ENCODE measurements at regions not wholly inside any gene's neighbourhood (a gene's known extent, or its start where the extent isn't known, plus 50 kb on each side); places are given as distances from the start of the nearest gene placed in this dataset.

- Histone ChIP-seq H3K36me3 (replicated peaks; ENCODE audit: control insufficient read depth, insufficient read depth, low read length) (no peaks in the 10 kb centered on the region), H3K4me3 (ENCODE audit: insufficient read depth, low read depth, low read length) (no peak overlapping the region), H3K27me3 (ENCODE audit: control insufficient read depth, insufficient read depth, low read length) (no peaks in the 10 kb centered on the region)
- DNase-seq, result no peak
Observed at GRCh38 chr12:118608770-118609344, 232.5 kb downstream of the SUDS3 start.

GRCh38 chr12:118611295-118611694, 234.9 kb downstream of the SUDS3 start:
- H3K27me3 ChIP-seq (ENCODE audit: control insufficient read depth, insufficient read depth, low read length), result no peaks in the 10 kb centered on the region
- no peaks in the 10 kb centered on the region for H3K36me3 ChIP-seq (replicated peaks; ENCODE audit: control insufficient read depth, insufficient read depth, low read length)
- no peak overlapping the region for H3K4me3 ChIP-seq (ENCODE audit: insufficient read depth, low read depth, low read length)
- no peak for DNase-seq

GRCh38 chr12:118611770-118612169, 235.4 kb downstream of the SUDS3 start:
- Histone ChIP-seq H3K27me3 (ENCODE audit: control insufficient read depth, insufficient read depth, low read length) (no peaks in the 10 kb centered on the region), H3K36me3 (replicated peaks; ENCODE audit: control insufficient read depth, insufficient read depth, low read length) (no peaks in the 10 kb centered on the region), H3K4me3 (ENCODE audit: insufficient read depth, low read depth, low read length) (no peak overlapping the region)
- DNase-seq, result no peak

GRCh38 chr12:118617611-118618450, 241.5 kb downstream of the SUDS3 start:
- DNase-seq, result peak; percentile 59
- no peaks in the 10 kb centered on the region for H3K36me3 ChIP-seq (replicated peaks; ENCODE audit: control insufficient read depth, insufficient read depth, low read length)
- no peaks in the 10 kb centered on the region for H3K27me3 ChIP-seq (ENCODE audit: control insufficient read depth, insufficient read depth, low read length)
- no peak overlapping the region for H3K4me3 ChIP-seq (ENCODE audit: insufficient read depth, low read depth, low read length)

GRCh38 chr12:118618695-118619094, 242.3 kb downstream of the SUDS3 start:
- H3K36me3 ChIP-seq (replicated peaks; ENCODE audit: control insufficient read depth, insufficient read depth, low read length), result no peaks in the 10 kb centered on the region
- no peak overlapping the region for H3K4me3 ChIP-seq (ENCODE audit: insufficient read depth, low read depth, low read length)
- H3K27me3 ChIP-seq (ENCODE audit: control insufficient read depth, insufficient read depth, low read length), result no peaks in the 10 kb centered on the region
- no peak for DNase-seq

GRCh38 chr12:118625050-118625675, 248.8 kb downstream of the SUDS3 start:
- no peaks in the 10 kb centered on the region for H3K36me3 ChIP-seq (replicated peaks; ENCODE audit: control insufficient read depth, insufficient read depth, low read length)
- no peak overlapping the region for H3K4me3 ChIP-seq (ENCODE audit: insufficient read depth, low read depth, low read length)
- no peaks in the 10 kb centered on the region for H3K27me3 ChIP-seq (ENCODE audit: control insufficient read depth, insufficient read depth, low read length)
- DNase-seq, result no peak

- H3K4me3 ChIP-seq (ENCODE audit: insufficient read depth, low read depth, low read length), result no peak overlapping the region
- no peak for DNase-seq
- H3K36me3 ChIP-seq (replicated peaks; ENCODE audit: control insufficient read depth, insufficient read depth, low read length), result no peaks in the 10 kb centered on the region
- H3K27me3 ChIP-seq (ENCODE audit: control insufficient read depth, insufficient read depth, low read length), result no peaks in the 10 kb centered on the region
Observed at GRCh38 chr12:118633071-118633470, 256.7 kb downstream of the SUDS3 start.

GRCh38 chr12:118635276-118635675, 258.9 kb downstream of the SUDS3 start:
- no peak overlapping the region for H3K4me3 ChIP-seq (ENCODE audit: insufficient read depth, low read depth, low read length)

GRCh38 chr12:118637767-118638370, 261.5 kb downstream of the SUDS3 start:
- H3K27me3 ChIP-seq (ENCODE audit: control insufficient read depth, insufficient read depth, low read length), result no peaks in the 10 kb centered on the region; the same call in 1 of the 2 replicates
- no peaks in the 10 kb centered on the region for H3K36me3 ChIP-seq (replicated peaks; ENCODE audit: control insufficient read depth, insufficient read depth, low read length)
- no peak overlapping the region for H3K4me3 ChIP-seq (ENCODE audit: insufficient read depth, low read depth, low read length)
- no peak for DNase-seq

More at GRCh38 chr12:118635276-118635675, 258.9 kb downstream of the SUDS3 start:
- no peak for DNase-seq
- no peaks in the 10 kb centered on the region; the same call in 1 of the 2 replicates for H3K27me3 ChIP-seq (ENCODE audit: control insufficient read depth, insufficient read depth, low read length)
- H3K36me3 ChIP-seq (replicated peaks; ENCODE audit: control insufficient read depth, insufficient read depth, low read length), result no peaks in the 10 kb centered on the region

- Histone ChIP-seq H3K27me3 (ENCODE audit: control insufficient read depth, insufficient read depth, low read length) (no peaks in the 10 kb centered on the region; the same call in 1 of the 2 replicates), H3K36me3 (replicated peaks; ENCODE audit: control insufficient read depth, insufficient read depth, low read length) (no peaks in the 10 kb centered on the region)
Observed at GRCh38 chr12:118641249-118641648, 264.9 kb downstream of the SUDS3 start.

GRCh38 chr12:118645219-118645618, 268.9 kb downstream of the SUDS3 start:
- DNase-seq, result peak; percentile 50
- Histone ChIP-seq H3K4me3 (ENCODE audit: insufficient read depth, low read depth, low read length) (no peak overlapping the region), H3K36me3 (replicated peaks; ENCODE audit: control insufficient read depth, insufficient read depth, low read length) (no peaks in the 10 kb centered on the region), H3K27me3 (ENCODE audit: control insufficient read depth, insufficient read depth, low read length) (no peaks in the 10 kb centered on the region)

More at GRCh38 chr12:118641249-118641648, 264.9 kb downstream of the SUDS3 start:
- H3K4me3 ChIP-seq (ENCODE audit: insufficient read depth, low read depth, low read length), result no peak overlapping the region
- no peak for DNase-seq

GRCh38 chr12:118649765-118650585, 273.6 kb downstream of the SUDS3 start:
- no peak for DNase-seq
- Histone ChIP-seq H3K36me3 (replicated peaks; ENCODE audit: control insufficient read depth, insufficient read depth, low read length) (no peaks in the 10 kb centered on the region), H3K4me3 (ENCODE audit: insufficient read depth, low read depth, low read length) (no peak overlapping the region), H3K27me3 (ENCODE audit: control insufficient read depth, insufficient read depth, low read length) (no peaks in the 10 kb centered on the region)

- H3K4me3 ChIP-seq (ENCODE audit: insufficient read depth, low read depth, low read length), result no peak overlapping the region
- no peak for DNase-seq
- H3K36me3 ChIP-seq (replicated peaks; ENCODE audit: control insufficient read depth, insufficient read depth, low read length), result no peaks in the 10 kb centered on the region
- H3K27me3 ChIP-seq (ENCODE audit: control insufficient read depth, insufficient read depth, low read length), result no peaks in the 10 kb centered on the region
Observed at GRCh38 chr12:118650586-118650960, 274.2 kb downstream of the SUDS3 start.

- Histone ChIP-seq H3K36me3 (replicated peaks; ENCODE audit: control insufficient read depth, insufficient read depth, low read length) (no peaks in the 10 kb centered on the region), H3K27me3 (ENCODE audit: control insufficient read depth, insufficient read depth, low read length) (no peaks in the 10 kb centered on the region), H3K4me3 (ENCODE audit: insufficient read depth, low read depth, low read length) (no peak overlapping the region)
- no peak for DNase-seq
Observed at GRCh38 chr12:118651487-118651886, 275.1 kb downstream of the SUDS3 start.

Data from H7 (cell line).